GM12865 (cell line): ENCODE measurements at regions not wholly inside any gene's neighbourhood (a gene's known extent, or its start where the extent isn't known, plus 50 kb on each side); places are given as distances from the start of the nearest gene placed in this dataset.

ENCODE experiments used
- DNase-seq: peaks from one replicate; pipeline ENCODE4 v3.0.0; 2010; ENCODE audit warnings: low read depth
- H3K4me3 ChIP-seq: 2 replicates; pipeline ENCODE4 v1.5.1; 2011; ENCODE audit warnings: mild to moderate bottlenecking, low read depth, low read length, control low read depth
- CTCF ChIP-seq: IDR thresholded peaks from 2 replicates; pipeline ENCODE4 v1.5.1; 2011; ENCODE audit warnings: low read length, control low read depth, low read depth, inconsistent platforms; ENCODE audit not compliant: insufficient read depth; ENCODE audit errors: missing control alignments

- no peak for DNase-seq
- no peak overlapping the region for H3K4me3 ChIP-seq
- TF ChIP-seq CTCF: no peak
Measured at GRCh38 chr2:83240611-83241010, 1218.5 kb downstream of the SUCLG1 start.

GRCh38 chr2:83238111-83238510 is 1221.0 kb downstream of the SUCLG1 start:
- no peak for TF ChIP-seq CTCF
- DNase-seq: no peak
- H3K4me3 ChIP-seq: no peak overlapping the region

DNA sequence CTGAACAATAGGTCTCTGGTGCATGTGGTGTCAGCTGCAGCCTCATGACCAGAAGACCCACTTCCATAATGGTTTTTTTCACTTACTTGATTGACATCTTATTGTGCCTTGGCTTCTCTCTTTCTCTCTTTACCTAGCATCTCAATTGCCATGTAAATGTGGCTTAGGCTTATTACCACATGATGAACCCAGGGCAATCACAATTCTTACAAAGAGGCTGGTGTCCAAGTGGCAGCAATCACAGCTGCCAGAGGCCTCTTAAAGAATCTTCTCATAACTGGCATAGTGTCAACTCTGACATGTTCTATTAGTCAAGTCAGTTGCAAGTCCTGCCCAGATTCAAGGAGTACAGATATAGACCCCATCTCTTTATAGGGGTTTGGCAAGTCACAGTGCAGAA is 1224.8 kb downstream of the SUCLG1 start:
- DNase-seq: no peak
- H3K4me3 ChIP-seq: no peak overlapping the region
- TF ChIP-seq CTCF: no peak

GRCh38 chr2:83233781-83234180 is 1225.3 kb downstream of the SUCLG1 start:
- TF ChIP-seq CTCF: no peak
- H3K4me3 ChIP-seq: no peak overlapping the region

DNA sequence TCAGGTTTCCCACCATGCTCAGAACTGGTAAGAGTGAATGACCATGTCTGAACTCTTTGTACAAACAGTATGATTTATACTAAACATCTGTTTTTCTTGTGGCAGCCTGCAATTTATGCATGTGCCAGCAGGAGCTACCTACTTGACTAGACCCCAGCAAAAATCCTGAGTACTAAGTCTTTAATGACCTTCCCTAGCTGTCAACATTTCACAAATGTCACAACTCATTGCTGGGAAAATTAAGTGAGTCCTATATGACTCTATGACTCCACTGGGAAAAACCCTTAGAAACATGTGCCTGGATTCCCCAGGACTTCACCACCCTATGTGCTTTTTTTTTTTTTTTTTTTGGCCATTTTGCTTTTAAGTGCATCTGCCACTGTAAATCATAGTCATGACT is 1225.8 kb downstream of the SUCLG1 start:
- no peak for DNase-seq
- no peak for TF ChIP-seq CTCF
- H3K4me3 ChIP-seq: no peak overlapping the region

More at GRCh38 chr2:83233781-83234180, 1225.3 kb downstream of the SUCLG1 start:
- DNase-seq: no peak

DNA sequence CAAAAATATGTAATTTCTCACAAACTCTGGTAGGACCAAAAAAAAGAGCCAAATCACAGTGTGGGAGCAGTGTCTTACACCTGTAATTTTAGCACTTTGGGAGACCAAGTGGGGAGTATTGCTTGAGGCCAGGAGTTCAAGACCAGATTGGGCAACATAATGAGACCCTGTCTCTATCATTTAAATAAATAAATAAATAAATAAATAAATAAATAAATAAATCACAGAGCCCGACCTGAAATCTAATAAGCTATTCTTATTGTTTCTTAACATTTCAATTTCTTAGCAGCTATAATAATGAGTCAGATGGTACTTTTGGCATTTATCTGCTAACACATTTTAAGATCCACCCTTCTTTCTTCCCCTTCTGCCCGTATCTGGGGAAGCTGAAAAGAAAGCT is 1229.6 kb downstream of the SUCLG1 start:
- TF ChIP-seq CTCF: no peak
- no peak for DNase-seq
- no peak overlapping the region for H3K4me3 ChIP-seq

GRCh38 chr2:83224591-83225200 is 1234.4 kb downstream of the SUCLG1 start:
- no peak for DNase-seq
- no peak overlapping the region for H3K4me3 ChIP-seq
- no peak for TF ChIP-seq CTCF
